ENCODE measurements at regions not wholly inside any gene's neighbourhood (a gene's known extent, or its start where the extent isn't known, plus 50 kb on each side); places are given as distances from the start of the nearest gene placed in this dataset.

GRCh38 chr11:34795641-34796040 lies 120.5 kb downstream of the APIP start:
- Histone ChIP-seq H3K27me3 (ENCODE audit: control insufficient read depth in 2 of 2, insufficient read depth in 2 of 2, low read length in 2 of 2) (no peaks in the 10 kb centered on the region), H3K9me3 (replicated peaks in 1 of 2; ENCODE audit: control insufficient read depth in 1 of 2, insufficient read depth in 1 of 2, low read length in 2 of 2) (peaks cover 0 to 7% of the 10 kb centered on the region in 2 donors), H3K4me1 (ENCODE audit: control insufficient read depth in 1 of 2, insufficient read depth in 2 of 2, low read length in 2 of 2) (no peaks in the 10 kb centered on the region), H2AFZ (ENCODE audit: insufficient read depth, low read depth, low read length, poor library complexity, severe bottlenecking) (no peak overlapping the region), H3K4me2 (replicated peaks; ENCODE audit: extremely low read depth, low read length, poor library complexity, severe bottlenecking) (no peak overlapping the region), H3K27ac (ENCODE audit: low read depth in 1 of 2, low read length in 2 of 2) (no peak overlapping the region), H3K4me3 (replicated peaks in 1 of 3; ENCODE audit: low read depth in 2 of 3, low read length in 3 of 3) (no peak overlapping the region), H4K20me1 (ENCODE audit: insufficient read depth, low read length) (no peaks in the 10 kb centered on the region), H3K9ac (ENCODE audit: insufficient read depth, low read length, poor library complexity, severe bottlenecking) (no peak overlapping the region), H3K36me3 (replicated peaks in 1 of 2; ENCODE audit: control insufficient read depth in 1 of 2, insufficient read depth in 2 of 2, low read length in 2 of 2) (no peaks in the 10 kb centered on the region), H3K79me2 (ENCODE audit: insufficient read depth, low read length) (no peaks in the 10 kb centered on the region)
- Mint-ChIP-seq H3K27ac (no peak overlapping the region), H3K36me3 (no peaks in the 10 kb centered on the region), H3K4me3 (no peak overlapping the region), H3K4me1 (peaks cover 4% of the 10 kb centered on the region), H3K27me3 (ENCODE audit: low read depth in 3 of 3) (no peaks in the 10 kb centered on the region), H3K9me3 (peaks cover 3 to 15% (median 7%) of the 10 kb centered on the region in 7 donors)
- TF ChIP-seq, protein P1, sequence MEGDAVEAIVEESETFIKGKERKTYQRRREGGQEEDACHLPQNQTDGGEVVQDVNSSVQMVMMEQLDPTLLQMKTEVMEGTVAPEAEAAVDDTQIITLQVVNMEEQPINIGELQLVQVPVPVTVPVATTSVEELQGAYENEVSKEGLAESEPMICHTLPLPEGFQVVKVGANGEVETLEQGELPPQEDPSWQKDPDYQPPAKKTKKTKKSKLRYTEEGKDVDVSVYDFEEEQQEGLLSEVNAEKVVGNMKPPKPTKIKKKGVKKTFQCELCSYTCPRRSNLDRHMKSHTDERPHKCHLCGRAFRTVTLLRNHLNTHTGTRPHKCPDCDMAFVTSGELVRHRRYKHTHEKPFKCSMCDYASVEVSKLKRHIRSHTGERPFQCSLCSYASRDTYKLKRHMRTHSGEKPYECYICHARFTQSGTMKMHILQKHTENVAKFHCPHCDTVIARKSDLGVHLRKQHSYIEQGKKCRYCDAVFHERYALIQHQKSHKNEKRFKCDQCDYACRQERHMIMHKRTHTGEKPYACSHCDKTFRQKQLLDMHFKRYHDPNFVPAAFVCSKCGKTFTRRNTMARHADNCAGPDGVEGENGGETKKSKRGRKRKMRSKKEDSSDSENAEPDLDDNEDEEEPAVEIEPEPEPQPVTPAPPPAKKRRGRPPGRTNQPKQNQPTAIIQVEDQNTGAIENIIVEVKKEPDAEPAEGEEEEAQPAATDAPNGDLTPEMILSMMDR (IDR thresholded peaks at IDR 0.05) = no peak
- DNase-seq = no peak
- intact Hi-C loops (cut with micrococcal nuclease) = no loop called here

DNA sequence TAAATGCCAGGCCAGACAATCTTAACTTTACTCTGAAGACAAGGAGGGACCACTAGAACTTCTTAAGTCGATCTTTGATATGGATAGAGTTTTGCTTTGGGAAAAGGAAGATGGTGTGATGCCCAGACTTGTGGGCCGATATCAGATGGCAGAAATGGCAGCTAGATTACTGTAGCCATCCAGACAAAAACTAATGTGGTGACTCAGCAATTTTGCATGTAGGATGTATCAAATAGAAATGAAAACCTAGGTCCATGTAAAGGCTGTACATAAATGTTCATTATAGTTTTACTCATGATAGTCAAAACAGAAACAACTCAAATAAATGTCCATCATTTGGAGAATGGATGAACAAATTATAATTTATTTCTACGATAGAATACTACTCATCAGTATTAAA lies 121.5 kb downstream of the APIP start:
- Mint-ChIP-seq H3K4me3 (no peak overlapping the region), H3K4me1 (peaks cover 7% of the 10 kb centered on the region), H3K27ac (no peak overlapping the region), H3K36me3 (peaks cover 0 to 3% of the 10 kb centered on the region in 2 donors), H3K9me3 (peaks cover 3 to 22% (median 12%) of the 10 kb centered on the region in 7 donors), H3K27me3 (ENCODE audit: low read depth in 3 of 3) (no peaks in the 10 kb centered on the region)
- DNase-seq = no peak
- Histone ChIP-seq H3K4me3 (replicated peaks in 1 of 3; ENCODE audit: low read depth in 2 of 3, low read length in 3 of 3) (no peak overlapping the region), H2AFZ (ENCODE audit: insufficient read depth, low read depth, low read length, poor library complexity, severe bottlenecking) (no peak overlapping the region), H4K20me1 (ENCODE audit: insufficient read depth, low read length) (no peaks in the 10 kb centered on the region), H3K9ac (ENCODE audit: insufficient read depth, low read length, poor library complexity, severe bottlenecking) (no peak overlapping the region), H3K36me3 (replicated peaks in 1 of 2; ENCODE audit: control insufficient read depth in 1 of 2, insufficient read depth in 2 of 2, low read length in 2 of 2) (no peaks in the 10 kb centered on the region), H3K4me2 (replicated peaks; ENCODE audit: extremely low read depth, low read length, poor library complexity, severe bottlenecking) (no peak overlapping the region), H3K27me3 (ENCODE audit: control insufficient read depth in 2 of 2, insufficient read depth in 2 of 2, low read length in 2 of 2) (no peaks in the 10 kb centered on the region), H3K27ac (ENCODE audit: low read depth in 1 of 2, low read length in 2 of 2) (no peak overlapping the region), H3K9me3 (replicated peaks in 1 of 2; ENCODE audit: control insufficient read depth in 1 of 2, insufficient read depth in 1 of 2, low read length in 2 of 2) (peaks cover 0 to 12% of the 10 kb centered on the region in 2 donors), H3K4me1 (ENCODE audit: control insufficient read depth in 1 of 2, insufficient read depth in 2 of 2, low read length in 2 of 2) (no peaks in the 10 kb centered on the region), H3K79me2 (ENCODE audit: insufficient read depth, low read length) (no peaks in the 10 kb centered on the region)
- intact Hi-C loops (cut with micrococcal nuclease) = no loop called here
- 92% methylated on average over 2 of the region's 3 CpGs for WGBS (ENCODE audit: insufficient coverage)
- TF ChIP-seq, protein P1 (IDR thresholded peaks at IDR 0.05) = no peak
